Suppressor macrophage (primary cell): ENCODE measurements at regions not wholly inside any gene's neighbourhood (a gene's known extent, or its start where the extent isn't known, plus 50 kb on each side); places are given as distances from the start of the nearest gene placed in this dataset.
"Not testable (repeated sequence)": the region's sequence is repeated elsewhere in the genome, so short reads cannot be mapped to it uniquely, and the experiment has no call there.

Experiments
- DNase-seq, 4 experiments: peaks; one replicate each; pipeline ENCODE4 v3.0.0-alpha.2; 2020 to 2022

DNA sequence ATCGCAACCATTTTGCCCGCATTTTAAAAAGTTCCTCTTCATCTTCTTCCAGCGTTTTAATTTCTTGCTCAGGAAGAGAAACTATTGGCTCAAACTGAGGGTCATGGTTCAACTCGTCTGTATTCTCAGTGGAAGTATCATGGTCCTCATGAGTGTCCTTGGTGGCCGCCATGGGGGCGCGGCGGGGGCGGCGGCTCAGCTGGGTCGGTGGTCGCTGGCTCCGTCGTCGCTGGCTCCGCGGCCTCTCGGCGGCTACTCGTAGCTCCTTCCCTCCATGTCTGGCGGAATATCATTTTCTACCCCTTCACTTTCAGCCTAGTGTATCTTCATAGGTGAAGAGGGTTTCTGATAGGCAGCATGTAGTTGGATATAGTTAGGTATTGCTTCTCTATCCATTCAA lies 492.0 kb upstream of the MAGEB18 start:
- no peak for DNase-seq

DNA sequence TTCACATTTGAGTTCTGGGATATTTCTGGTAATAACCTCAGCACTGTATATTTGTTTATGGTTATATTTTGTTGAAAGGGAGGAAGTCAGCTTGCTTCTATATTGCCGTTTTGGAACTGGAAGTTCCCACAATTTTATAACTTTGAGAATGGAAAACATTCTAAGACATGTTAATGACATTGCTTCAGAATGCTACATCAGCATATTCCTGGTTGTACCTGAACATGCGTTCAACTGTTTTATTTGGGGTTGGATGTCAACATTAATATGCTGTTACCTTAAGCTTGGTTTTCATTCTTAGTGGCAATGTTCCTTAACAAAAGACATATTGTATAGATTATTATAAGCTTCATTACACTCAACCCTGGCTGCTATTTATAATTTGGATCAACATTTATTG lies 489.4 kb upstream of the MAGEB18 start:
- DNase-seq = no peak

DNA sequence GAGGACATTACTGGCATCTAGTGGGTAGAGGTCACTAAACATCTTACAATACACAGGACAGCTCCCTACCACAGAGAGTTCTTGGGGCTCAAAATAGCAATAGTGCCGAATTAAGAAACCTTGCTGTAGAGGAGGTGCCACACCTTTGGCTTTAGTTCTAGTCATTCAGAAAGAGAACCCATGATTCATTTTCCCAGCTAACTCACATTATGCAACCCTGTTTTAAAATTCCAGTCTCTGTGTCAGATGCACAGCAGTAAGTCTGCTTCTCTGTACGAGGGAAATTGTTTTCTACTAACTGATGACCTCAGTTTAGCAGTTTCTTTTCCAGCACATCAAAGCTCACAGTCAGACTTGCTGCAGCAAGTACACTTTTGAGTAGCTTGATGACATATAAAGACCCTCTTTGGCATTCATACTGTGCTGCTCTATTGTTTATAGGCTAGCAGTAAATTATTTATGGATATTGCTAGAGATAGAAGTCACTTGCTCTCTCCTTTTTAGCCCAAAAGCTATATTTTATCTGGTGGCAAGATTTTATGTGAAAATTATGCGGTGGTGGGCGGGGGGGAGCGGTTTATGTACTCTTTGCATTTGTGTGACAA lies 487.8 kb upstream of the MAGEB18 start:
- DNase-seq = no peak

DNA sequence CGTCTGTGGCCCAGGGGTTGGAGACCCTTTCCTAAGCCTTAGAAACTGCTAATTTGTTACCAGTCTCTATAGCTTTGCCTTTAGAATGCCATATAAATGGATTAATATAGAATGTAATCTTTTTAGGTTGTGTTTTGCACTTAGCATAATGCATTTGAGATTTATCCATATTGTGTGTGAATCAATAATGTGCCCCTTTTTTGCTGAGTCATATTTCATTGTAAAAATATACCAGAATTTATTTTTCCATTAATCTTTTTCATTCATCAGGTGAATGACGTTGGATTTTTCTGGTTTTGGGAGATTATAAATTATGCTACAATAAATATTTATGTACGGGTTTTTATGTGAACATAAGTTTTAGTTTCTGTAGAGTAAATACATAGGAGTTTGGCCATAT lies 478.8 kb upstream of the MAGEB18 start:
- DNase-seq = no peak

DNA sequence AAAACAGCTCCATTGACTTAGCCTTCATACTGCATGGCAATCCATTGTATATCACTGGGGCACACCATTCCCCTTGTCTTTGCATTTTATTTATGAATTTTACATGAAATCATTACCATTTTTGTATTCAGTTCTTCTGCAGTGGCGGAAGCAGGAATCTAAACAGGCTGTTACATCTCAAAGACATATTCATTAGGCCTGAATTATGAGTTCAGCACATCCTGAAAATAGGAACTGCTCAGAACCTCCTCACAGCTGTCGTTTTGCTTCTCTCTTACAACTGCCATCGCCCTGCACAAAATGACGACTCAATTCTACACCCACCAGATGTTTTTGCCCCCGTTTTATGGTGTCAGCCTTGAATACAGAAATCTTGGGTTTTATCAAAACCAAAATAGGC lies 474.4 kb upstream of the MAGEB18 start:
- no peak for DNase-seq

DNA sequence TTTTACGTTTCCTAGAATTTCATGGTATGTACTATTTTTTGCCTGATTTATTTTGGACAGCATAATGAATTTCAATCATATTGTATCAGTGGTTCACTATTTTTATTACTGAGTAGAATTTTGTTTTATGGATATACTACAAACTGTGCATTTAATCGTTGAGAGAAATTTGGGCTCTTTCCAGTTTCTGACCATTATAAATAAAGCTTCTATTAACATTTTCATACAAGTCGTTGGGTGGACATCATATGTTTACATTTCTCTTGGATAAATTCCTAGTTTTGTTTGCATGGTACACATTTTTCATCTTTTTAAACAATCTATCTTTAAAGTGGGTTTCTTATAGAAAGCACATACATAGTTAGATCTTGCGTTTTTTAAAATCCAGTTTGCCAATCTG lies 472.7 kb upstream of the MAGEB18 start:
- no peak for DNase-seq

DNA sequence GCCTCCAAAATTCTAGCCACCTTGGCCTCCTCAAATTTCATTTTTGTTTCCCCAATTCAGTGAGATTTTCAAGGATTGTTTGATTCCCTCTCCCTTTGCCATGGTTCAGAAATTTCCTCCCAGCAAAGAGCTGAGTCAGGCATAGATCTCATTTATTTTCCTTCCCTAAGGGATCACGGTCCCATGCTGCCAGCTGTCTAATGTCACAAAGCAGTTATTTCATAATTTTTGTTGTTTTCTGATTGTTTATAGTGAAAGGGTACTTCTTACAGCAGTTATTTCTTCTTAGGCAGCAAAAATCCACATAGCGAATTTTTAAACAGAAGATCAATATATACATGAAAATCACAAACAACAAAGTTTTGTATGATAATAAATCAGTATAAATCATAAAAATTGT lies 470.5 kb upstream of the MAGEB18 start:
- DNase-seq = no peak

DNA sequence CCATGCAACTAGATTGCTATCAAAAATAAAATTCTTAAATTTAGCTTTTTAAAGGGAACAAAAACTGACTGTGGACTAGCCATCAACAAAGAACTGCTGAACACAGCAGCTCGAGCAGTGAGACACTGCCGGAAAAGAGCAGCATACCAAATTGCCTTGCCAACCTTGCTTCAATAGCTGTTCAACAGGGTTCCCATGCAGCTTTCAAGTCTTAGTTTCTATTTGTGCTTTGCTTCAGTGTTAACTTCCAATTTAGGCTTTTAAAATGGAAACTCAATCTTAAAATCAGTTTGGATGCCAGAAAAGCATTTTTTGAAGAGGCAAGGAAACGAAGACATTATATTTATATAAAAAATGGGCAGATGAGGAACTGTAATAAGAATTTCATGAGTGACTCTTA lies 463.4 kb upstream of the MAGEB18 start:
- no peak for DNase-seq

DNA sequence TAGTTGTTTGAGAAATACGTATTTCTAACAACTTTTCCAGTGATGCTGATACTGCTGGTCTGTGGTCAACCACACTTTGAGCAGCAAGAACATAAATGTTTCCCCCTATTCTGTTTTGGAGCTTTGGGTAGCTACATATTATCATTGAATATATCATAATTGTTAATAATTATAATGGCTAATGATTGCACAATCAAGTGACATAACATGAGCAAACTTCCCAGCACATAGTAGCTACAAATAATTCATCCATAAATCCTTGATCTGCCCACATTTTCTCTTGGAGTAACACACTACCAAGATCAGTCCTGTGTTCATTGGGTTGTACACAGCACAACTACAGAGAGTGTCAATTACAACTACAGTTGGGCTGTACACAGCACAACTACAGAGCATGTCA lies 436.3 kb upstream of the MAGEB18 start:
- DNase-seq = no peak

DNA sequence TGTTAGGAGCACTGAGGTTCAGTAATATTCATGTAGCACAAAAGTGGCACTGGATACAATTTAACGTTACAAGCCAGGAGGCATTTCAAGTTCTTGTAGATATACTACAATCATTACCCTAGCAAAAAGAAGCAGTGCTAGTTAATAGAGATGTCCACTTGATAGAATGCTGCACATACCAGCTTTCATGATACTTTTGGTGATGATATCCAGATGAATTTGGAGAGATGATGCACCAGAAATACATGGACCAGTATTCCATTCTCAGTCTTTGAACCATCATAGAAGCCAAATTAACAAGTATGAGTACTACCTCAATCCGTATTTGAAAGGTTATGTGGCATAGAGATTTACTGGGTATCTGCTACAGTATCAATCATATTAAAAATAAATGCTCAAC lies 421.0 kb upstream of the MAGEB18 start:
- DNase-seq = no peak

DNA sequence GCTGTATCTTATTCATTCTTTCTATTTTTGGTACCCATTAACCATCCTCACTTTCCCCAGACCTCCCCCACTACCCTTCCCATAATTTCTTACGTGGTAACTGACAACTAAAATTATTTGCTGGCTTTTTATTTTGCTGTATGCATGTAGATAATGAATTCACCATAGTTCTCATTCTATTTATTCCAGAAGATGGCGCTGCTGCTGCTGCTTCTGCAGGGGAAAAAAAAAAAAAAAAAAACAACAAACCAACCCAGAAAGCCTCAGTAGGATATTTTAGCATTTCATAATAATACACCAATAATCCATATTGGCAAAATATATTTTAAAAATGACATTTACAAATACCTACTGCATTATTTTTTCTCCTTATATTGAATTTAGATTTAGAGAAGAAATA lies 416.6 kb upstream of the MAGEB18 start:
- peak in 1 of 4 experiments; percentile 1 for DNase-seq

DNA sequence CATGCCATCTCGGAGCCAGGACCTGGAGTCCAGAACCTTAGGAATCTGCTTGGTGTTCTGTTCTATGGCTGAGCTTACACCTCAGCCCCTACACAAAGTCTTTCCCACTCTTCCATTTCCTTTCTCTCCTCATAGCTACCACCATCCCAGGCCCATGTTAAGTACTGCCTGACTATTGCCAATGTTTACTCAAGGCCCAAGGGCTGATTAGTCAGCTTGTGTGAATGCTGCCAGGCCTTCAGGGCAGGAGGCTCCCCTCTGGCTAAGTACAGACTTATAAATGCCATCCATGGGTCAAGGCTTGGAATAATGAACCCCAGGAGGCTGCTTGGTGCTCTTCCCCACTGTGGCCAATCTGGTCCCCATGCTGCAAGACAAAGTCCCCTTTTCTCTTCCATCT lies 411.6 kb upstream of the MAGEB18 start:
- DNase-seq = no peak

DNA sequence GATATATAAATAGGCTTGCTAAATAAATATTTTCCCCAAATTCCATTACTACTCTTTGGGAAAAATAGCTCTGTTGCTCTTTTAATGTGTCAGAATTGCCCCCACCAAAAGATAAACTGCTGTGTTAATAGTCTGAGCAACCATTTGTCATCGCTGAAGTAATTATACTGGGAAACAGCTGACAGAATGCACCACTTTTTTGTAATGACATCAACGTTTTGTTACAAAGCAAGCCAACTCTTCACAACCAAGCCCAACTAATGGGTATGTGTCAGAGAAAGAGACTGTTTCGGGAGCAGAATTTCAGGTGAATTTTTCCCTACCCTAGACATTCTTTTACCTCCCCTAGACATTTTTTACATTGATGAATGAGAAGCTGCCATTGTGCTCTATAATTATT lies 405.0 kb upstream of the MAGEB18 start:
- no peak for DNase-seq

DNA sequence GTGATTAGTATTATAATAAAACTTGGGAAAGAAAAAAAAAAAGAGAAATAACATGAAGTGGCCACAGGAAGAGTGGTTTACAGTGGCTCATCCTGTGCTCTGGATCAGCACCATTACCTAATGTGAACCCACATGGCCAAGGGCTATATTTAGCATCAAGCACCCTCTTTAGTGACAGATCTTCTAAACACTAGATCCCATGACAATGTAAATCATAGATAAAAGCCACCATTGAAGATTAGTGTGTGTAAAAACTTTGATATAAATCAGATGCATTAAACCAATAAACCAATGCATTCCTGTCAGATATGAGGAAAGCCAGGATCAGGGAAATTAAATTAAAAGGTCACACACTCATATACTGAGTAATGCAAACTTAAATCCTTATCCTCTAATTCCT lies 400.6 kb upstream of the MAGEB18 start:
- DNase-seq = no peak

DNA sequence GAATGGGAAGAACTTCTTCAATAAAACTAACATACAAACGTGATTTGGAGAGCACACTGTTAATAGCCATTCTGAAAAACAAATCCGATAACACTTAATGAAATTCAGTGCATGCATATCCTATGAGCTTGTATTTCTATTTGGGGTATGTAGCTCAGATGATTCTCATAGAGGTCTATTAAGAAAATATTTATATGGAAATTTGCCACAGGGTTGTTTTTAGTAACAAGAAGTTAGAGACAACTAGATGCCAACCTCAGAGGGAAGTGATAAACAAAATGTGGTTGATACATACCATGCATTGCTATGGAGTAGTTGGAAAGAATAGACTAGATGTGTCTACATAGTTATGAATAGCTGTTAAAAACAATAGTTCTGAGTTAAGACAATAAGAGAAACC lies 395.8 kb upstream of the MAGEB18 start:
- no peak for DNase-seq

DNA sequence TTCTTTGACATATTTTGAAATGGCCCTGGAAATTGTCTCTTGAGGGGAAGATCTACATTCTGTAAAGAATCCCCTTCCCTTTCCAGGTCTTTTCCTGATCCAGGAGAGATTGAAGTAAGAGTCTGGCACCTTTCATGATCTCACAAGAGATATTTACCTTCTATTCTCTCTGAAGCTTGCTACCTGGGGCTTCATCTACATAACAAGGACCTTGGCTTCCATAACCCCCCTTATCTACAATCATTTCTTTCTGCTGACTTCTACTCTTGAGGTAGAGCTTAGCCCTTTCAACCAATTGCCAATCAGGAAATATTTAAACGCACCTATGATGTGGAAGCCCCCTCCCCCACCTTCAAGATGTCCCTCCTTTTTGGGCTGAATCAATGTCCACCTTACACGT lies 383.7 kb upstream of the MAGEB18 start:
- DNase-seq = no peak

DNA sequence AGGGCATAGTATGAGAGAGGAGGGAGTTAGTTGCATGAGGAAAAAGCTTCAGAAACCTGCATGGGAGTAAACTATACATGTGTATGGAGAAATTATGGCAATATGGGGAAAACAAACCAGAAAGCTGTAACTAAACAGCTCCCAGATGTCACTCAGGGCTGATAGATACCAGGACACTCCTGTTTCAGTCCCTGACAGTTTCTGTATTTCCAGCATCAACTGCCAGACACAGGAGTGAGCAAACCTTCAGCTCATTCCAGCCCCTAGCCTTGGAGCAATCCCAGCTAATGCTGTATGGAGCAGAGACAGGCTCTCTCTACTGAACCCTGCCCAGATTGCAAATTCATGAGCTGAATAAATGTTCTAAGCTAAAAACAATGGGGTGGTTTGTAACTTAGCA lies 382.9 kb upstream of the MAGEB18 start:
- DNase-seq = no peak

DNA sequence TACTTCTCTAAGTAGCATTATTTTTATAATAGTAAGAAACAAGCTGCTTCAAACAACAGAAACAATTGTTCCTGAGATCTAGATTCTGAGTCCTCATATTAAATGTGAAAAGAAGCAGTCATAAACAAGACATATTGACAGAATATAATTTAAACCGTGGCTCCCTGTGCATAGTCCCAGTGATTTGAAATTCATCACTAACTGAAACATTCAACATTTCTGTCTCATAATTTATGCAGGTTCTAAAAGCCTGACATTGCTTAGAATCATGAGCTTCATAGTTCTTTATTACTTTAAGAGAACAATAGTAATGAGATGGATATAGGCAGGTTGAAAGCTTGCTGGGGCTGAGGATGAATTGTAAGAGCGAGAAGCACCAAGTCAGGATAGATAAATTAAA lies 375.5 kb upstream of the MAGEB18 start:
- DNase-seq = no peak

DNA sequence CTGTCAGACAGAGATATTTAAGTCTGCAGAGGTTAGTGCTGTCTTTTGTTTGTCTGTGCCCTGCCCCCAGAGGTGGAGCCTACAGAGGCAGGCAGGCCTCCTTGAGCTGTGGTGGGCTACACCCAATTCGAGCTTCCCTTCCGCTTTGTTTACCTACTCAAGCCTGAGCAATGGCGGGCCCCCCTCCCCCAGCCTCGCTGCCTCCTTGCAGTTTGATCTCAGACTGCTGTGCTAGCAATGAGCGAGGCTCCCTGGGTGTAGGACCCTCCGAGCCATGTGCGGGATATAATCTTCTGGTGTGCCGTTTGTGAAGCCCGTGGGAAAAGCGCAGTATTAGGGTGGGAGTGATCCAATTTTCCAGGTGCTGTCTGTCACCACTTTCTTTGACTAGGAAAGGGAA lies 366.3 kb upstream of the MAGEB18 start:
- DNase-seq = not testable (repeated sequence)

DNA sequence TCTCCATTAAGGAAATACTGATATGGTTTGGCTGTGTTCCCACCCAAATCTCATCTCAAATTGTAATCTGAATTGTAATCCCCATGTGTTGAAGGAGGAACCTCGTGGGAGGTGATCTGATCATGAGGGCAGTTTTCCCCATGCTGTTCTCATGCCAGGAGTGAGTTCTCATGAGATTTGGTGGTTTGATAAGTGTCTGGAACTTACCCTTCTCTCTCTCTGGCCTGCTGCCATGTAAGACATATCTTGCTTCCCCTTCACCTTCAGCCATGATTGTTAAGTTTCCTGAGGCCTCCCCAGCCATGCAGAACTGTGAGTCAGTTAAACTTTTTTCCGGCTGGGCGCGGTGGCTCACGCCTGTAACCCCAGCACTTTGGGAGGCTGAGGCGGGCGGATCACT lies 340.3 kb upstream of the MAGEB18 start:
- not testable (repeated sequence) for DNase-seq

DNA sequence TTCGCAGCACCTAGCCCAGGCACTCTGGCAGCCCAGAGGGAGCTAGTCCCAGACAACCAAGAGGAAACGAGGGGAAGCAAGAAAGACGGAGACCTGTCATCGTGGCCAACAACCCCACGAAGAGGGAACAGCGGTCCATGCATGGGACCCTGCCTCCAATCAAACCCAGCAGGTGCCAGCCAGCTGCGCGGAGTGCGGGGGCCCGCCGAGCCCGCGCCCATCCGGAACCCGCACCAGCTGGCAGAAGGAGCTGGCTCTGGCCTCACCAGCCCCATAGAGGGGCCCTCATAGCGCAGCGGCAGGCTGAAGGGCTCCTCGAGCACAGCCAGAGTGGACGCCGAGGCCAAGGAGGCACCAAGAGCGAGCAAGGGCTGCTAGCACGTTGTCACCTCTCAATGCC lies 332.4 kb upstream of the MAGEB18 start:
- no peak for DNase-seq

DNA sequence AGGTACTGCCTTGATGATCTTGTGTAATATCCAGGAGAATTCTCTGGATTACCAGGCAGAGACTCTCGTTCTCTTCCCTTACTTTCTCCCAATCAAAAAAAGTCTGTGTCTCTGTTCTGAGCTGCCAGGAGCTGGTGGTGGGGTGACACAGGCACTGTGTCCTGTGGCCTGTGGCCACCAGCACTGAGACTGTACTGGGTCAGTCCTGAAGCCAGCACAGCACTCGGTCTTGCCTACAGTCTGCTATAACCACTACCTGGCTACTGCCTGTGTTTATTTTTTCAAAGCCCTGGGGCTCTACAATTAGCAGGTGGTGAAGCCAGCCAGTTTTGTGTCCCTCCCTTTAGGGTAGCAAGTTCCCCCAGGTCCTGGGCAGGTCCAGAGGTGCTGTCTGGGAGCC lies 331.1 kb upstream of the MAGEB18 start:
- no peak for DNase-seq

DNA sequence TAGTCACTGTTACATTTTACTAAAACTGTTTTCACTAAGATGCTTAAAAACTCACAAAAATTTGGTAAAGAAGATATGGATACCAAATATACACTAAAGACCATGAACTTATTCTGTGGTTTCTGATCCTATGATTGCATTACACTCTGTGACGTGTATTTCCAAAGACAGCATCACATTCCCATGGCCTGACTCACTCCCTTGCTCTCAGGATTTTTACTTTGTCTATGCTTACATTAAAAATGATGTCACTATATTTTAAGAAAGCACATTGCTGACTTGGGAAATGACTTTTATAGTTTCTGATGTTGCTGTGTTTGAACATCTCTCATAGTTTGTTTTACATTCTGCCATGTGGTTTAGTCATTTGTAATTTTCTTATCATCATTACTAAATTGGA lies 327.9 kb upstream of the MAGEB18 start:
- DNase-seq = no peak

DNA sequence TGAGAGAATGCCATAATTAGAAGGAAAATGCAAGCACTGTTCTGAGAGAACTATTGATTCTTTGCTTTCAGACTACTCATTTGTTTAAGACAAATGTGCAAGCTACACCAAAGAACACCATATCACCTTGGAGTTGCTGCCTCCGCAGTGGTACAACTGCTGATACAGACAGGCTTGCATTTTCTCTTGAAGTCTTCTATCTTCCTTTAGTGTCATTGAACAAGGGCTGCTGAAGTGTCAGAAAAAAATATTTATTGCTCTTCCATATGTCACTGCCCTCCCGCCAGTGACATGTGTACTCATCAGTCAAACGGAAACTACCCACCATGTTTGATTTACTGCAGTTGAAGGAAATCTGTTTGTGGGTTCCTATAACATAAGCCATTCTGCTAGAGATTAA lies 318.3 kb upstream of the MAGEB18 start:
- no peak for DNase-seq

DNA sequence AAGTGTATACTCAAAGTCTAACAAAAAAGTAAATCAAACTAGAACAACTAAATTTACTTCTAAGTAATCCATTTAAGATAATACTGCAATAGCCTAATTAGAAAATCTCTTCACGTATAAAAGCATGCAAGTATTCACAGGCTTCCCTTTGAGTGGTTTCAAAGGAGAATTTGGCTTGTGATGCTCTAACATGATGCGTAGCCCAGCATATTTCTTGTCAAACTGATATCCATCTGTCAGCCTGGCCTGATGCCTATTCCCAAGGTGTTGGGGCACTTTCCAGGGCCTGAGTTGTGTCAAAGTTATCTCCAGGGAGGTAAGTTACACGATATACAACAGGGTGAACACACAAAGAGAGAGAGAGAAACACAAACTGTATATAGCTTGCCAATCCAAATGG lies 287.0 kb upstream of the MAGEB18 start:
- DNase-seq = no peak

DNA sequence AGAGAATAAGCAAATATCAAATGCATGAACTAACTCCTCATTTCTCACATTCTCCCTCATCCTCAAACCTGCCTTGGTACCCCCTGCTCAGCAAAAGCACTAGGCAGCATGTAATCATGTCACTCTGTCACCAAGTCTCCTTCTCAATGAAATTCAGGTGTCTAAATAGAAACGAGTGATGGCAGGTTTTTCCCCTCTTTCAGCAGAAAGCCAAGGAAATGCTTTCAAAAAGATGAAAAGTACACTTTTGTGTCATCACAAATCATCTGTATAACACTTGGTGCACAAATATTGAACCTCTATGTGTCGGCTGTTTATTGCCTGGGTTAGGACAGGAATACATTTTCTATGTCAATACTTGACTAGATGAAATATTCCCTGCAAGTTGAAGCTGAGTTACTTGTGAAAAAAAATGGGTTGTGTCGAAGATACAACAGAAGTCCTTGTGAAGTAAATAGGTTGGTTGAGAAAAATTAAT lies 285.1 kb upstream of the MAGEB18 start:
- DNase-seq = no peak
